ENCODE measurements at regions not wholly inside any gene's neighbourhood (a gene's known extent, or its start where the extent isn't known, plus 50 kb on each side); places are given as distances from the start of the nearest gene placed in this dataset.

DNA sequence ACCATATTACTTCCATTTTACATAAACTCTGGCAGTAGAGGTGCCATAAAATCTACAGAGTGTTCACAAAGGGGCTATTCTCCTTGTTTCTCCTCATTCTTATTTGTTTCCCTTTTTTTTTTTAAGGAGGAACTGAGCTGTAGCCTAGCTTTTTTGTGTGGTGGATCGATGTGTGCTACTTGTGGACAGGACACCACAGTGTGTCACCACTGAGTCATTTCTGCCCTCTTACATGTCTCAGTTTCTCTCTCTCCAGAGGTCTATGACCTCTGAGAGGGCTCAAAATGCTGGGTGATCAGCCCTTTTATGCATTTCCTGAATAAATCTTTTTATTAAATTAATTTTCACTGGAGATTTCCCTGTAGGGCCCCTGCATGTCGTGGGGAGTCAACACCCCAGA lies 370.2 kb downstream of the ADGRD1 start:
- TF ChIP-seq, protein P1, sequence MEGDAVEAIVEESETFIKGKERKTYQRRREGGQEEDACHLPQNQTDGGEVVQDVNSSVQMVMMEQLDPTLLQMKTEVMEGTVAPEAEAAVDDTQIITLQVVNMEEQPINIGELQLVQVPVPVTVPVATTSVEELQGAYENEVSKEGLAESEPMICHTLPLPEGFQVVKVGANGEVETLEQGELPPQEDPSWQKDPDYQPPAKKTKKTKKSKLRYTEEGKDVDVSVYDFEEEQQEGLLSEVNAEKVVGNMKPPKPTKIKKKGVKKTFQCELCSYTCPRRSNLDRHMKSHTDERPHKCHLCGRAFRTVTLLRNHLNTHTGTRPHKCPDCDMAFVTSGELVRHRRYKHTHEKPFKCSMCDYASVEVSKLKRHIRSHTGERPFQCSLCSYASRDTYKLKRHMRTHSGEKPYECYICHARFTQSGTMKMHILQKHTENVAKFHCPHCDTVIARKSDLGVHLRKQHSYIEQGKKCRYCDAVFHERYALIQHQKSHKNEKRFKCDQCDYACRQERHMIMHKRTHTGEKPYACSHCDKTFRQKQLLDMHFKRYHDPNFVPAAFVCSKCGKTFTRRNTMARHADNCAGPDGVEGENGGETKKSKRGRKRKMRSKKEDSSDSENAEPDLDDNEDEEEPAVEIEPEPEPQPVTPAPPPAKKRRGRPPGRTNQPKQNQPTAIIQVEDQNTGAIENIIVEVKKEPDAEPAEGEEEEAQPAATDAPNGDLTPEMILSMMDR (IDR thresholded peaks at IDR 0.05), result no peak
- no peak for TF ChIP-seq POLR2A (IDR thresholded peaks at IDR 0.05)

Data from esophagus squamous epithelium (tissue), 4 donors.